Mesothelial cell of epicardium (in vitro differentiated cells): ENCODE measurements at regions not wholly inside any gene's neighbourhood (a gene's known extent, or its start where the extent isn't known, plus 50 kb on each side); places are given as distances from the start of the nearest gene placed in this dataset.

Experiments used
- DNase-seq, 2 experiments: peaks; one replicate each; pipeline ENCODE4 v3.0.0; 2021; ENCODE audit warnings: low spot score in 2 of 2; ENCODE audit not compliant: unreplicated experiment in 2 of 2
- H3K27ac Mint-ChIP-seq: 2 replicates; pipeline ENCODE4 v1.8.0; 2021; ENCODE audit warnings: mixed read lengths
- H3K27me3 Mint-ChIP-seq: 2 replicates; pipeline ENCODE4 v1.8.0; 2021; ENCODE audit warnings: low read depth, mixed read lengths
- H3K36me3 Mint-ChIP-seq: 2 replicates; pipeline ENCODE4 v1.8.0; 2021; ENCODE audit warnings: mixed read lengths
- H3K4me1 Mint-ChIP-seq: 2 replicates; pipeline ENCODE4 v1.8.0; 2021; ENCODE audit warnings: mixed read lengths
- H3K4me3 Mint-ChIP-seq: 2 replicates; pipeline ENCODE4 v1.8.0; 2021; ENCODE audit warnings: mild to moderate bottlenecking, moderate library complexity, mixed read lengths
- H3K9me3 Mint-ChIP-seq: 2 replicates; pipeline ENCODE4 v1.8.0; 2021; ENCODE audit warnings: mixed read lengths
- CTCF ChIP-seq: fragments of 200-600 bp; sonication (generic); IDR thresholded peaks from one replicate; pipeline ENCODE4 v1.5.0; 2021; ENCODE audit warnings: antibody characterized with exemption; ENCODE audit not compliant: unreplicated experiment

- no peaks in the 10 kb centered on the region for H3K9me3 Mint-ChIP-seq
- H3K27ac Mint-ChIP-seq: no peak overlapping the region
- H3K27me3 Mint-ChIP-seq: peaks cover 3% of the 10 kb centered on the region
- H3K4me3 Mint-ChIP-seq: no peak overlapping the region
- H3K4me1 Mint-ChIP-seq: peaks cover 12% of the 10 kb centered on the region
- no peak for DNase-seq
- TF ChIP-seq CTCF: no peak
- no peaks in the 10 kb centered on the region for H3K36me3 Mint-ChIP-seq
Measured at GRCh38 chr18:41713969-41714825, 240.8 kb upstream of the PIK3C3 start.

GRCh38 chr18:41706301-41706700, 248.7 kb upstream of the PIK3C3 start:
- no peak overlapping the region for H3K4me3 Mint-ChIP-seq
- TF ChIP-seq CTCF: no peak
- no peak for DNase-seq
- H3K36me3 Mint-ChIP-seq: no peaks in the 10 kb centered on the region
- H3K27ac Mint-ChIP-seq: no peak overlapping the region
- peaks cover 5% of the 10 kb centered on the region for H3K4me1 Mint-ChIP-seq
- H3K27me3 Mint-ChIP-seq: no peaks in the 10 kb centered on the region
- H3K9me3 Mint-ChIP-seq: no peaks in the 10 kb centered on the region

- no peaks in the 10 kb centered on the region for H3K36me3 Mint-ChIP-seq
- no peak overlapping the region for H3K27ac Mint-ChIP-seq
- H3K27me3 Mint-ChIP-seq: no peaks in the 10 kb centered on the region
- no peak for TF ChIP-seq CTCF
- no peak overlapping the region for H3K4me3 Mint-ChIP-seq
- H3K9me3 Mint-ChIP-seq: no peaks in the 10 kb centered on the region
- peaks cover 5% of the 10 kb centered on the region for H3K4me1 Mint-ChIP-seq
- DNase-seq: no peak
Measured at GRCh38 chr18:41703744-41704530, 251.1 kb upstream of the PIK3C3 start.

- H3K27me3 Mint-ChIP-seq: no peaks in the 10 kb centered on the region
- H3K27ac Mint-ChIP-seq: no peak overlapping the region
- no peaks in the 10 kb centered on the region for H3K9me3 Mint-ChIP-seq
- no peak for TF ChIP-seq CTCF
- peaks cover 20% of the 10 kb centered on the region for H3K4me1 Mint-ChIP-seq
- no peak for DNase-seq
- no peak overlapping the region for H3K4me3 Mint-ChIP-seq
- no peaks in the 10 kb centered on the region for H3K36me3 Mint-ChIP-seq
Measured at GRCh38 chr18:41700416-41700815, 254.6 kb upstream of the PIK3C3 start.

GRCh38 chr18:41695441-41695840, 259.6 kb upstream of the PIK3C3 start:
- H3K9me3 Mint-ChIP-seq: no peaks in the 10 kb centered on the region
- no peaks in the 10 kb centered on the region for H3K36me3 Mint-ChIP-seq
- no peak overlapping the region for H3K4me3 Mint-ChIP-seq
- TF ChIP-seq CTCF: no peak
- H3K27me3 Mint-ChIP-seq: no peaks in the 10 kb centered on the region
- H3K4me1 Mint-ChIP-seq: peaks cover 16% of the 10 kb centered on the region
- no peak overlapping the region for H3K27ac Mint-ChIP-seq
- no peak for DNase-seq
